ENCODE measurements at regions not wholly inside any gene's neighbourhood (a gene's known extent, or its start where the extent isn't known, plus 50 kb on each side); places are given as distances from the start of the nearest gene placed in this dataset.

DNA sequence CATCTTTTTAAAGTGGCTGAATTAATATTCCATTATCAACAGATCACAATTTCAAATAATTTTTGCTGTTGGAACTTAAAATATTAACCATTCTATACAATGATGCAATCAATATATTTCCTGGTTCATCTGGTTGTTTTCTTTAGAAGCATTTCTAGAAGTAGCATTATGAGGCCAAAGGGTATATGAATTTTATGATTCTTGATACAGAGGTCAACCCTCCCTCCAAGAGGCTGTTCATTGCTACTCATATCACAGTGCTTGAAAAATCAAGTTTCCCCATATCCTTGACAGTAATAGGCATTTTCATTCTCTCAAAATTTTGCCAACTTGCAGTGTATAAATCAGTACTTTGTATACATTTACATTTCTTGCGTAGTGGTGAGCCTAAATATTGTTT, 312.6 kb downstream of the BMPER start:
- no peak for TF ChIP-seq EZH2 (IDR thresholded peaks at IDR 0.05)
- no peak for TF ChIP-seq POLR2AphosphoS5 (IDR thresholded peaks at IDR 0.05; ENCODE audit: borderline replicate concordance, low read depth, low read length)
